HL-60 (cell line): ENCODE measurements at regions not wholly inside any gene's neighbourhood (a gene's known extent, or its start where the extent isn't known, plus 50 kb on each side); places are given as distances from the start of the nearest gene placed in this dataset.

Source experiments
- GABPA ChIP-seq: IDR thresholded peaks from 2 replicates; pipeline ENCODE4 v1.6.1; 2012; ENCODE audit warnings: low read depth
- TF ChIP-seq, protein P1 (sequence below): IDR thresholded peaks from one replicate; pipeline ENCODE4 v1.5.1; 2011; ENCODE audit warnings: low read length, control low read depth, inconsistent platforms; ENCODE audit not compliant: insufficient read depth

DNA sequence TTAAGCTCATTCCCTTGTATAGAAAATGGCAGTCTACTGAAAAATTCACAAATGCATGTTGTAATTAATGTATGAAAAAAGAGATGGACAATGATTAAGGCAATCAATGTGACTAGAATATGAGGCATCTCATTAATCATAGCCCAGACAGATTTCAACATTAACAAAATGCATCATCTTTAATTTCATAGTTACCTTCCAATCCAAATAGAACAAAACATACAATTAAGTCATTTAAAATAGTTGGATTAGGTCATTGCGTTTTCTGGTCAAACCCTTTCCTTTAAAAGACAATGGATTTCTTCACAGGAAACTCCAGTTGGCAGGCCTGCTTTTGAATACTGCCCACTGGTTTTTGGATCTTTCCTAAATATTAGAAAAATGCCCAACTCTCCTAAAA lies 203.9 kb downstream of the HAO1 start:
- TF ChIP-seq, protein P1, sequence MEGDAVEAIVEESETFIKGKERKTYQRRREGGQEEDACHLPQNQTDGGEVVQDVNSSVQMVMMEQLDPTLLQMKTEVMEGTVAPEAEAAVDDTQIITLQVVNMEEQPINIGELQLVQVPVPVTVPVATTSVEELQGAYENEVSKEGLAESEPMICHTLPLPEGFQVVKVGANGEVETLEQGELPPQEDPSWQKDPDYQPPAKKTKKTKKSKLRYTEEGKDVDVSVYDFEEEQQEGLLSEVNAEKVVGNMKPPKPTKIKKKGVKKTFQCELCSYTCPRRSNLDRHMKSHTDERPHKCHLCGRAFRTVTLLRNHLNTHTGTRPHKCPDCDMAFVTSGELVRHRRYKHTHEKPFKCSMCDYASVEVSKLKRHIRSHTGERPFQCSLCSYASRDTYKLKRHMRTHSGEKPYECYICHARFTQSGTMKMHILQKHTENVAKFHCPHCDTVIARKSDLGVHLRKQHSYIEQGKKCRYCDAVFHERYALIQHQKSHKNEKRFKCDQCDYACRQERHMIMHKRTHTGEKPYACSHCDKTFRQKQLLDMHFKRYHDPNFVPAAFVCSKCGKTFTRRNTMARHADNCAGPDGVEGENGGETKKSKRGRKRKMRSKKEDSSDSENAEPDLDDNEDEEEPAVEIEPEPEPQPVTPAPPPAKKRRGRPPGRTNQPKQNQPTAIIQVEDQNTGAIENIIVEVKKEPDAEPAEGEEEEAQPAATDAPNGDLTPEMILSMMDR, result no peak
- TF ChIP-seq GABPA, result no peak
